ENCODE measurements at regions not wholly inside any gene's neighbourhood (a gene's known extent, or its start where the extent isn't known, plus 50 kb on each side); places are given as distances from the start of the nearest gene placed in this dataset.

GRCh38 chr4:97003715-97004114, 1139.6 kb downstream of the STPG2 start:
- intact Hi-C loops (cut with micrococcal nuclease; ENCODE audit: unreplicated experiment): no loop called here

GRCh38 chr4:97013309-97013708, 1130.0 kb downstream of the STPG2 start:
- in situ Hi-C loops (cut with HindIII; ENCODE audit: low pct_unique_long_range_greater_than_20kb, low sequenced_read_pairs): no loop called here

More at GRCh38 chr4:97003715-97004114, 1139.6 kb downstream of the STPG2 start:
- H3K9me3 ChIP-seq (ENCODE audit: control insufficient read depth, insufficient read depth, low read depth, low read length): no peaks in the 10 kb centered on the region
- H3K27ac ChIP-seq (ENCODE audit: low read length): no peak overlapping the region
- H3K4me3 ChIP-seq (ENCODE audit: low read depth in 2 of 2, low read length in 2 of 2): no peak overlapping the region
- CTCF ChIA-PET: no interaction called here
- no peaks in the 10 kb centered on the region for H3K27me3 ChIP-seq (ENCODE audit: control insufficient read depth, insufficient read depth, low read length)
- no peak for DNase-seq (ENCODE audit: low read depth, low spot score)
- no peaks in the 10 kb centered on the region for H3K4me1 ChIP-seq (ENCODE audit: control insufficient read depth, insufficient read depth, low read length)
- in situ Hi-C loops (cut with HindIII; ENCODE audit: low pct_unique_long_range_greater_than_20kb, low sequenced_read_pairs): no loop called here
- no peak for TF ChIP-seq TCF7L2 (IDR thresholded peaks at IDR 0.05; ENCODE audit: low read depth, low read length)
- no peak for TF ChIP-seq POLR2AphosphoS5 (IDR thresholded peaks at IDR 0.05; ENCODE audit: low read depth, low read length)
- TF ChIP-seq CTCF (IDR thresholded peaks at IDR 0.05): no peak
- no peak for TF ChIP-seq REST (IDR thresholded peaks at IDR 0.05; ENCODE audit: insufficient read depth in 1 of 2, low read depth in 2 of 2, low read length in 1 of 2)
- TF ChIP-seq SIN3A (IDR thresholded peaks at IDR 0.05; ENCODE audit: borderline replicate concordance, insufficient read depth, low read depth, low read length): no peak
- BruUV-seq (replicated peaks): no TSS peak
- ATAC-seq: no peak
- POLR2A ChIA-PET: no interaction called here
- no peaks in the 10 kb centered on the region for H3K36me3 ChIP-seq (ENCODE audit: control insufficient read depth, insufficient read depth, low read length)

More at GRCh38 chr4:97013309-97013708, 1130.0 kb downstream of the STPG2 start:
- ChIA-PET POLR2A (no interaction called here), CTCF (no interaction called here)
- Histone ChIP-seq H3K9me3 (ENCODE audit: control insufficient read depth, insufficient read depth, low read depth, low read length) (no peaks in the 10 kb centered on the region), H3K4me3 (ENCODE audit: low read depth in 2 of 2, low read length in 2 of 2) (no peak overlapping the region), H3K36me3 (ENCODE audit: control insufficient read depth, insufficient read depth, low read length) (no peaks in the 10 kb centered on the region), H3K27ac (ENCODE audit: low read length) (no peak overlapping the region), H3K4me1 (ENCODE audit: control insufficient read depth, insufficient read depth, low read length) (no peaks in the 10 kb centered on the region), H3K27me3 (ENCODE audit: control insufficient read depth, insufficient read depth, low read length) (no peaks in the 10 kb centered on the region)
- ATAC-seq (no peak), DNase-seq (ENCODE audit: low read depth, low spot score) (no peak)
- intact Hi-C loops (cut with micrococcal nuclease; ENCODE audit: unreplicated experiment): no loop called here
- no TSS peak for BruUV-seq (replicated peaks)
- TF ChIP-seq SIN3A (IDR thresholded peaks at IDR 0.05; ENCODE audit: borderline replicate concordance, insufficient read depth, low read depth, low read length): no peak
- TF ChIP-seq POLR2AphosphoS5 (IDR thresholded peaks at IDR 0.05; ENCODE audit: low read depth, low read length): no peak
- no peak for TF ChIP-seq CTCF (IDR thresholded peaks at IDR 0.05)
- TF ChIP-seq REST (IDR thresholded peaks at IDR 0.05; ENCODE audit: insufficient read depth in 1 of 2, low read depth in 2 of 2, low read length in 1 of 2): no peak
- no peak for TF ChIP-seq TCF7L2 (IDR thresholded peaks at IDR 0.05; ENCODE audit: low read depth, low read length)

All from Panc1 (cell line).